H1 (cell line): ENCODE measurements at regions not wholly inside any gene's neighbourhood (a gene's known extent, or its start where the extent isn't known, plus 50 kb on each side); places are given as distances from the start of the nearest gene placed in this dataset.

Source experiments
- CTCF ChIA-PET: fragments of 300-600 bp; sonication (Branson Sonifier 250); formaldehyde crosslinking; loops from one replicate; lab custom pipeline; 2021; ENCODE audit not compliant: partially characterized antibody; lab: Charles Lee
- POLR2A ChIA-PET: fragments of 300-600 bp; sonication (Branson Sonifier 250); formaldehyde crosslinking; loops from one replicate; lab custom pipeline; 2021; ENCODE audit warnings: inconsistent platforms; ENCODE audit not compliant: partially characterized antibody; lab: Charles Lee
- DNase-seq, 2 experiments: peaks; one replicate each; pipeline versions ENCODE4 v3.0.0 to v3.0.0-alpha.2; 2010 to 2022; ENCODE audit warnings: low spot score in 2 of 2, low read depth in 1 of 2, mixed read lengths in 1 of 2
- FAIRE-seq: peaks from 2 replicates; lab custom pipeline; 2011; peaks lifted over from hg19 to GRCh38; lab: Jason Lieb, UNC
- H2AFZ ChIP-seq: 2 replicates; pipeline ENCODE4 v1.8.1; 2012; ENCODE audit warnings: low read length, inconsistent platforms
- H2AK5ac ChIP-seq: 2 replicates; pipeline ENCODE4 v1.6.1; 2013; ENCODE audit warnings: low read depth, low read length
- H2BK120ac ChIP-seq: replicated peaks from 2 replicates; pipeline ENCODE3; 2013; ENCODE audit warnings: low read depth, low read length, inconsistent platforms
- H2BK12ac ChIP-seq: 2 replicates; pipeline ENCODE4 v1.6.1; 2013; ENCODE audit warnings: low read depth, low read length
- H2BK15ac ChIP-seq: 2 replicates; pipeline ENCODE4 v1.6.1; 2013; ENCODE audit warnings: low read length
- H2BK20ac ChIP-seq: 2 replicates; pipeline ENCODE4 v1.6.1; 2013; ENCODE audit warnings: low read length
- H2BK5ac ChIP-seq: 2 replicates; pipeline ENCODE4 v1.6.1; 2013; ENCODE audit warnings: low read depth, low read length
- H3K14ac ChIP-seq: 2 replicates; pipeline ENCODE4 v1.6.1; 2013; ENCODE audit warnings: inconsistent platforms; ENCODE audit not compliant: insufficient read length
- H3K18ac ChIP-seq: 2 replicates; pipeline ENCODE4 v1.6.1; 2013; ENCODE audit warnings: low read length; ENCODE audit errors: extremely low read depth
- H3K23ac ChIP-seq: 2 replicates; pipeline ENCODE4 v1.6.1; 2013; ENCODE audit warnings: inconsistent platforms; ENCODE audit not compliant: insufficient read length
- H3K23me2 ChIP-seq: 2 replicates; pipeline ENCODE4 v1.6.1; 2013; ENCODE audit warnings: low read depth, low read length
- H3K27ac ChIP-seq: 2 replicates; pipeline ENCODE4 v1.6.1; 2011; ENCODE audit warnings: low read depth, low read length, inconsistent platforms
- H3K27me3 ChIP-seq, 4 experiments: replicated peaks in 1 of 4; 1 replicate in 1 of 4; 2 replicates in 3 of 4; pipeline versions ENCODE4 v1.6.1 to v1.8.1; 2011 to 2013; ENCODE audit warnings: low read length in 3 of 4, mild to moderate bottlenecking in 3 of 4, inconsistent platforms in 2 of 4, mixed read lengths in 2 of 4, moderate library complexity in 1 of 4; ENCODE audit not compliant: control insufficient read depth in 3 of 4, insufficient read depth in 3 of 4; ENCODE audit errors: extremely low read depth in 1 of 4
- H3K36me3 ChIP-seq, 4 experiments: 2 replicates each; pipeline versions ENCODE4 v1.6.1 to v1.8.1; 2011 to 2013; ENCODE audit warnings: mild to moderate bottlenecking in 4 of 4, low read length in 3 of 4, moderate library complexity in 2 of 4, control low read depth in 1 of 4, inconsistent platforms in 1 of 4; ENCODE audit not compliant: insufficient read depth in 4 of 4, control insufficient read depth in 2 of 4
- H3K4ac ChIP-seq: replicated peaks from 2 replicates; pipeline ENCODE3; 2013; ENCODE audit warnings: low read length, low read depth, mixed read lengths, inconsistent platforms; ENCODE audit not compliant: insufficient read length
- H3K4me1 ChIP-seq, 4 experiments: replicated peaks in 1 of 4; 1 replicate in 1 of 4; 2 replicates in 3 of 4; pipeline versions ENCODE4 v1.6.1 to v1.8.1; 2011 to 2013; ENCODE audit warnings: low read length in 3 of 4, inconsistent platforms in 2 of 4, mixed read lengths in 1 of 4; ENCODE audit not compliant: insufficient read depth in 4 of 4, control insufficient read depth in 3 of 4
- H3K4me2 ChIP-seq, 2 experiments: 2 replicates each; pipeline versions ENCODE4 v1.6.1 to v1.8.1; 2011 to 2013; ENCODE audit warnings: low read depth in 2 of 2, low read length in 2 of 2, control low read depth in 1 of 2, inconsistent platforms in 1 of 2, mild to moderate bottlenecking in 1 of 2; ENCODE audit not compliant: insufficient read depth in 1 of 2
- H3K4me3 ChIP-seq, 4 experiments: fragments of 200-600, 300-600 bp in 1 of 4; sonication (generic), shearing (Covaris generic), sonication (Bioruptor Twin) in 1 of 4; 2 replicates each; pipeline versions ENCODE4 v1.5.1 to v1.8.1; 2011 to 2016; ENCODE audit warnings: low read length in 4 of 4, low read depth in 3 of 4, control low read depth in 2 of 4, inconsistent platforms in 2 of 4, mild to moderate bottlenecking in 2 of 4, mixed read lengths in 1 of 4, moderate library complexity in 1 of 4; ENCODE audit not compliant: insufficient read depth in 2 of 4; ENCODE audit errors: extremely low read depth in 1 of 4
- H3K56ac ChIP-seq: replicated peaks from 2 replicates; pipeline ENCODE3; 2013; ENCODE audit warnings: low read depth, mild to moderate bottlenecking, mixed read lengths, low read length, inconsistent platforms; ENCODE audit not compliant: insufficient read length
- H3K79me1 ChIP-seq: 2 replicates; pipeline ENCODE4 v1.6.1; 2013; ENCODE audit warnings: low read depth, low read length, control low read depth
- H3K79me2 ChIP-seq, 2 experiments: 2 replicates each; pipeline versions ENCODE4 v1.6.1 to v1.8.1; 2012 to 2013; ENCODE audit warnings: low read length in 2 of 2, mild to moderate bottlenecking in 2 of 2, inconsistent platforms in 1 of 2; ENCODE audit not compliant: insufficient read depth in 2 of 2, control insufficient read depth in 1 of 2
- H3K9ac ChIP-seq, 4 experiments: replicated peaks in 1 of 4; 1 replicate in 1 of 4; 2 replicates in 3 of 4; pipeline versions ENCODE4 v1.6.1 to v1.8.1; 2011 to 2013; ENCODE audit warnings: low read depth in 3 of 4, low read length in 3 of 4, control low read depth in 2 of 4, mild to moderate bottlenecking in 2 of 4, moderate library complexity in 2 of 4, inconsistent platforms in 1 of 4; ENCODE audit errors: extremely low read depth in 1 of 4
- H3K9me3 ChIP-seq, 2 experiments: 2 replicates each; pipeline versions ENCODE4 v1.6.1 to v1.8.1; 2012 to 2013; ENCODE audit warnings: mild to moderate bottlenecking in 2 of 2, moderate library complexity in 2 of 2, control low read depth in 1 of 2, inconsistent platforms in 1 of 2, low read depth in 1 of 2, low read length in 1 of 2, mixed read lengths in 1 of 2; ENCODE audit not compliant: insufficient read depth in 2 of 2
- H4K20me1 ChIP-seq, 2 experiments: replicated peaks in 1 of 2; 2 replicates each; pipeline versions ENCODE3 to v1.8.1; 2011 to 2013; ENCODE audit warnings: inconsistent platforms in 2 of 2, low read length in 2 of 2, mild to moderate bottlenecking in 1 of 2; ENCODE audit not compliant: insufficient read depth in 2 of 2, control insufficient read depth in 1 of 2
- H4K5ac ChIP-seq: 2 replicates; pipeline ENCODE4 v1.6.1; 2013; ENCODE audit warnings: low read length, low read depth, mixed read lengths, inconsistent platforms; ENCODE audit not compliant: insufficient read length
- H4K8ac ChIP-seq: 2 replicates; pipeline ENCODE4 v1.8.0; 2013; ENCODE audit warnings: mild to moderate bottlenecking, moderate library complexity, low read length, inconsistent platforms; ENCODE audit not compliant: insufficient read depth; ENCODE audit errors: extremely low read depth
- H4K91ac ChIP-seq: replicated peaks from 2 replicates; pipeline ENCODE3; 2013; ENCODE audit warnings: low read length, mixed read lengths, inconsistent platforms; ENCODE audit not compliant: insufficient read length
- CTCF ChIP-seq, 3 experiments: IDR thresholded peaks; 1 replicate in 2 of 3; 2 replicates in 1 of 3; pipeline versions ENCODE4 v1.5.1 to v1.6.1; 2011; ENCODE audit warnings: low read length in 3 of 3, mild to moderate bottlenecking in 3 of 3, inconsistent platforms in 2 of 3, low read depth in 1 of 3, moderate library complexity in 1 of 3; ENCODE audit not compliant: insufficient read depth in 1 of 3; ENCODE audit errors: control extremely low read depth in 1 of 3
- JUN ChIP-seq: IDR thresholded peaks from 2 replicates; pipeline ENCODE4 v1.6.1; 2011; ENCODE audit warnings: low read depth, mild to moderate bottlenecking, improper control_type of control experiment, low read length
- RAD21 ChIP-seq, 2 experiments: IDR thresholded peaks in 1 of 2; conservative IDR thresholded peaks in 1 of 2; 2 replicates each; pipeline ENCODE4 v1.6.1; 2011; ENCODE audit warnings: low read depth in 2 of 2, low read length in 2 of 2, improper control_type of control experiment in 1 of 2, inconsistent platforms in 1 of 2, mild to moderate bottlenecking in 1 of 2, moderate library complexity in 1 of 2
- YY1 ChIP-seq: IDR thresholded peaks from 2 replicates; pipeline ENCODE4 v1.6.1; 2011; ENCODE audit warnings: low read depth, mild to moderate bottlenecking, low read length
- WGBS, 2 experiments: shearing (Covaris generic) in 1 of 2; methylation state at CpG; one replicate each; pipeline versions ENCODE4 v1.1.6 to v1.1.7; 2013 to 2015; ENCODE audit warnings: low lambda C conversion rate in 2 of 2, mixed read lengths in 2 of 2, inconsistent platforms in 1 of 2, low coverage in 1 of 2, missing lambda C conversion rate in 1 of 2; ENCODE audit not compliant: insufficient replicate concordance in 2 of 2, insufficient coverage in 1 of 2, insufficient read length in 1 of 2; ENCODE audit errors: extremely low coverage in 1 of 2, missing lambda C conversion rate in 1 of 2; 5-methylcytosine and 5-hydroxymethylcytosine counted together

- Histone ChIP-seq H4K5ac (no peak overlapping the region), H3K9ac (no peak overlapping the region), H3K9me3 (0 out of 4 replicates have a peak, but pooled peaks cover 0 to 2% of the 10 kb centered on the region in 2 experiments), H2BK5ac (no peak overlapping the region), H3K4me2 (no peak overlapping the region), H2BK120ac (no peak overlapping the region), H4K91ac (no peak overlapping the region), H3K18ac (no peak overlapping the region), H3K23ac (no peak overlapping the region), H2BK12ac (no peak overlapping the region), H4K8ac (no peak overlapping the region), H3K4me3 (no peak overlapping the region), H2AFZ (no peak overlapping the region), H4K20me1 (no peaks in the 10 kb centered on the region), H2BK20ac (no peak overlapping the region), H3K23me2 (no peaks in the 10 kb centered on the region; the same call in 1 of the 2 replicates), H3K36me3 (no peaks in the 10 kb centered on the region), H3K56ac (no peak overlapping the region), H3K14ac (no peak overlapping the region), H2AK5ac (no peak overlapping the region), H3K4ac (no peak overlapping the region), H3K4me1 (no peaks in the 10 kb centered on the region), H3K79me1 (no peaks in the 10 kb centered on the region), H3K27ac (no peak overlapping the region), H3K79me2 (no peaks in the 10 kb centered on the region), H3K27me3 (no peaks in the 10 kb centered on the region; a peak in 1 of 7 replicates), H2BK15ac (no peak overlapping the region)
- POLR2A ChIA-PET, result no interaction called here
- 22% methylated on average over 6 of the region's 6 CpGs; no CpG with 5 or more reads in 1 of the 2 experiments for WGBS, 2 experiments
- CTCF ChIA-PET, result interaction anchor here (0.7 to 2.0 kb wide), 17 partner anchors 10 to 476 kb away, joined by 3 to 11 read pairs (median 4); no protein-coding TSS in a partner anchor
- no peak for DNase-seq
- TF ChIP-seq YY1 (peak; percentile 69; the same call in 1 of the 2 replicates), CTCF (IDR thresholded peaks at IDR 0.05; ENCODE audit: control extremely low read depth in 1 of 3, insufficient read depth in 1 of 3, low read depth in 1 of 3, low read length in 3 of 3) (peak in 2 of 3 experiments; percentile 34 to 62; a peak in 2 of 4 replicates), RAD21 (IDR thresholded peaks at IDR 0.05 in 1 of 2, conservative IDR thresholded peaks at IDR 0.05 in 1 of 2; ENCODE audit: low read depth in 2 of 2, low read length in 2 of 2) (peak; percentile 76 to 85), JUN (no peak)
- peak; percentile 65 for FAIRE-seq
These were observed 129.8 kb upstream of the RAB6C start for GRCh38 chr2:129849559-129850160.
